K562 (cell line): ENCODE measurements at regions not wholly inside any gene's neighbourhood (a gene's known extent, or its start where the extent isn't known, plus 50 kb on each side); places are given as distances from the start of the nearest gene placed in this dataset.

ENCODE experiments used
- CTCF ChIP-seq, 3 experiments: IDR thresholded peaks in 2 of 3; conservative IDR thresholded peaks in 1 of 3; 2 replicates each; pipeline ENCODE4 v1.5.1; 2011 to 2012; ENCODE audit warnings: low read length in 3 of 3, mild to moderate bottlenecking in 3 of 3, control low read depth in 2 of 3, improper control_type of control experiment in 1 of 3, inconsistent platforms in 1 of 3, low read depth in 1 of 3, mixed read lengths in 1 of 3, moderate library complexity in 1 of 3; ENCODE audit not compliant: insufficient read depth in 2 of 3
- GATAD2B ChIP-seq: fragments of 450-650 bp; IDR thresholded peaks from 2 replicates; pipeline ENCODE4 v1.6.1; 2017; ENCODE audit warnings: mild to moderate bottlenecking, borderline replicate concordance
- MCM2 ChIP-seq: fragments of 450-650 bp; IDR thresholded peaks from 2 replicates; pipeline ENCODE4 v1.6.1; 2017; ENCODE audit warnings: low read depth, mild to moderate bottlenecking
- PKNOX1 ChIP-seq: fragments of 450-650 bp; IDR thresholded peaks from 2 replicates; pipeline ENCODE4 v1.6.1; 2016
- TBP ChIP-seq: optimal IDR thresholded peaks from 2 replicates; pipeline ENCODE3; 2011; ENCODE audit warnings: low read depth, low read length, improper control_type of control experiment
- XRCC5 ChIP-seq: fragments of 200-400 bp; formaldehyde crosslinking; IDR thresholded peaks from 2 replicates; pipeline ENCODE4 v1.6.1; 2017; ENCODE audit warnings: low read depth, mild to moderate bottlenecking, low read length
- ZBTB17 ChIP-seq: fragments of 450-650 bp; formaldehyde crosslinking; IDR thresholded peaks from 2 replicates; pipeline ENCODE4 v1.4.0; 2020; ENCODE audit warnings: mild to moderate bottlenecking
- ZBTB34 ChIP-seq: fragments of 250-450 bp; sonication (Bioruptor Pico); IDR thresholded peaks from 2 replicates; pipeline ENCODE4 v1.8.0; 2021; ENCODE audit warnings: mild to moderate bottlenecking, moderate library complexity
- ZZZ3 ChIP-seq: fragments of 450-650 bp; IDR thresholded peaks from 2 replicates; pipeline ENCODE4 v1.6.1; 2016; ENCODE audit warnings: antibody characterized with exemption, mild to moderate bottlenecking, moderate library complexity

GRCh38 chr18:77897606-77898005, 648.0 kb downstream of the GALR1 start:
- TF ChIP-seq ZZZ3: no peak
- TF ChIP-seq MCM2: no peak
- TF ChIP-seq CTCF (IDR thresholded peaks at IDR 0.05 in 2 of 3, conservative IDR thresholded peaks at IDR 0.05 in 1 of 3; ENCODE audit: insufficient read depth in 2 of 3, low read depth in 1 of 3, low read length in 3 of 3): no peak
- TF ChIP-seq GATAD2B: no peak
- TF ChIP-seq XRCC5: no peak
- no peak for TF ChIP-seq PKNOX1
- no peak for TF ChIP-seq ZBTB34 (CRISPR knock-in tag)
- TF ChIP-seq TBP: no peak
- no peak for TF ChIP-seq ZBTB17
